H1 (cell line): ENCODE measurements at regions not wholly inside any gene's neighbourhood (a gene's known extent, or its start where the extent isn't known, plus 50 kb on each side); places are given as distances from the start of the nearest gene placed in this dataset.

ENCODE experiments used
- CTCF ChIA-PET: fragments of 300-600 bp; sonication (Branson Sonifier 250); formaldehyde crosslinking; loops from one replicate; lab custom pipeline; 2021; ENCODE audit not compliant: partially characterized antibody; lab: Charles Lee
- POLR2A ChIA-PET: fragments of 300-600 bp; sonication (Branson Sonifier 250); formaldehyde crosslinking; loops from one replicate; lab custom pipeline; 2021; ENCODE audit warnings: inconsistent platforms; ENCODE audit not compliant: partially characterized antibody; lab: Charles Lee
- DNase-seq, 2 experiments: peaks; one replicate each; pipeline versions ENCODE4 v3.0.0 to v3.0.0-alpha.2; 2010 to 2022; ENCODE audit warnings: low spot score in 2 of 2, low read depth in 1 of 2, mixed read lengths in 1 of 2
- FAIRE-seq: peaks from 2 replicates; lab custom pipeline; 2011; peaks lifted over from hg19 to GRCh38; lab: Jason Lieb, UNC
- H2AFZ ChIP-seq: 2 replicates; pipeline ENCODE4 v1.8.1; 2012; ENCODE audit warnings: low read length, inconsistent platforms
- H2AK5ac ChIP-seq: 2 replicates; pipeline ENCODE4 v1.6.1; 2013; ENCODE audit warnings: low read depth, low read length
- H2BK120ac ChIP-seq: replicated peaks from 2 replicates; pipeline ENCODE3; 2013; ENCODE audit warnings: low read depth, low read length, inconsistent platforms
- H2BK12ac ChIP-seq: 2 replicates; pipeline ENCODE4 v1.6.1; 2013; ENCODE audit warnings: low read depth, low read length
- H2BK15ac ChIP-seq: 2 replicates; pipeline ENCODE4 v1.6.1; 2013; ENCODE audit warnings: low read length
- H2BK20ac ChIP-seq: 2 replicates; pipeline ENCODE4 v1.6.1; 2013; ENCODE audit warnings: low read length
- H2BK5ac ChIP-seq: 2 replicates; pipeline ENCODE4 v1.6.1; 2013; ENCODE audit warnings: low read depth, low read length
- H3K14ac ChIP-seq: 2 replicates; pipeline ENCODE4 v1.6.1; 2013; ENCODE audit warnings: inconsistent platforms; ENCODE audit not compliant: insufficient read length
- H3K18ac ChIP-seq: 2 replicates; pipeline ENCODE4 v1.6.1; 2013; ENCODE audit warnings: low read length; ENCODE audit errors: extremely low read depth
- H3K23ac ChIP-seq: 2 replicates; pipeline ENCODE4 v1.6.1; 2013; ENCODE audit warnings: inconsistent platforms; ENCODE audit not compliant: insufficient read length
- H3K23me2 ChIP-seq: 2 replicates; pipeline ENCODE4 v1.6.1; 2013; ENCODE audit warnings: low read depth, low read length
- H3K27ac ChIP-seq: 2 replicates; pipeline ENCODE4 v1.6.1; 2011; ENCODE audit warnings: low read depth, low read length, inconsistent platforms
- H3K27me3 ChIP-seq, 4 experiments: replicated peaks in 1 of 4; 1 replicate in 1 of 4; 2 replicates in 3 of 4; pipeline versions ENCODE4 v1.6.1 to v1.8.1; 2011 to 2013; ENCODE audit warnings: low read length in 3 of 4, mild to moderate bottlenecking in 3 of 4, inconsistent platforms in 2 of 4, mixed read lengths in 2 of 4, moderate library complexity in 1 of 4; ENCODE audit not compliant: control insufficient read depth in 3 of 4, insufficient read depth in 3 of 4; ENCODE audit errors: extremely low read depth in 1 of 4
- H3K36me3 ChIP-seq, 4 experiments: 2 replicates each; pipeline versions ENCODE4 v1.6.1 to v1.8.1; 2011 to 2013; ENCODE audit warnings: mild to moderate bottlenecking in 4 of 4, low read length in 3 of 4, moderate library complexity in 2 of 4, control low read depth in 1 of 4, inconsistent platforms in 1 of 4; ENCODE audit not compliant: insufficient read depth in 4 of 4, control insufficient read depth in 2 of 4
- H3K4ac ChIP-seq: replicated peaks from 2 replicates; pipeline ENCODE3; 2013; ENCODE audit warnings: low read length, low read depth, mixed read lengths, inconsistent platforms; ENCODE audit not compliant: insufficient read length
- H3K4me1 ChIP-seq, 4 experiments: replicated peaks in 1 of 4; 1 replicate in 1 of 4; 2 replicates in 3 of 4; pipeline versions ENCODE4 v1.6.1 to v1.8.1; 2011 to 2013; ENCODE audit warnings: low read length in 3 of 4, inconsistent platforms in 2 of 4, mixed read lengths in 1 of 4; ENCODE audit not compliant: insufficient read depth in 4 of 4, control insufficient read depth in 3 of 4
- H3K4me2 ChIP-seq, 2 experiments: 2 replicates each; pipeline versions ENCODE4 v1.6.1 to v1.8.1; 2011 to 2013; ENCODE audit warnings: low read depth in 2 of 2, low read length in 2 of 2, control low read depth in 1 of 2, inconsistent platforms in 1 of 2, mild to moderate bottlenecking in 1 of 2; ENCODE audit not compliant: insufficient read depth in 1 of 2
- H3K4me3 ChIP-seq, 4 experiments: fragments of 200-600, 300-600 bp in 1 of 4; sonication (generic), shearing (Covaris generic), sonication (Bioruptor Twin) in 1 of 4; 2 replicates each; pipeline versions ENCODE4 v1.5.1 to v1.8.1; 2011 to 2016; ENCODE audit warnings: low read length in 4 of 4, low read depth in 3 of 4, control low read depth in 2 of 4, inconsistent platforms in 2 of 4, mild to moderate bottlenecking in 2 of 4, mixed read lengths in 1 of 4, moderate library complexity in 1 of 4; ENCODE audit not compliant: insufficient read depth in 2 of 4; ENCODE audit errors: extremely low read depth in 1 of 4
- H3K56ac ChIP-seq: replicated peaks from 2 replicates; pipeline ENCODE3; 2013; ENCODE audit warnings: low read depth, mild to moderate bottlenecking, mixed read lengths, low read length, inconsistent platforms; ENCODE audit not compliant: insufficient read length
- H3K79me1 ChIP-seq: 2 replicates; pipeline ENCODE4 v1.6.1; 2013; ENCODE audit warnings: low read depth, low read length, control low read depth
- H3K79me2 ChIP-seq, 2 experiments: 2 replicates each; pipeline versions ENCODE4 v1.6.1 to v1.8.1; 2012 to 2013; ENCODE audit warnings: low read length in 2 of 2, mild to moderate bottlenecking in 2 of 2, inconsistent platforms in 1 of 2; ENCODE audit not compliant: insufficient read depth in 2 of 2, control insufficient read depth in 1 of 2
- H3K9ac ChIP-seq, 4 experiments: replicated peaks in 1 of 4; 1 replicate in 1 of 4; 2 replicates in 3 of 4; pipeline versions ENCODE4 v1.6.1 to v1.8.1; 2011 to 2013; ENCODE audit warnings: low read depth in 3 of 4, low read length in 3 of 4, control low read depth in 2 of 4, mild to moderate bottlenecking in 2 of 4, moderate library complexity in 2 of 4, inconsistent platforms in 1 of 4; ENCODE audit errors: extremely low read depth in 1 of 4
- H3K9me3 ChIP-seq, 2 experiments: 2 replicates each; pipeline versions ENCODE4 v1.6.1 to v1.8.1; 2012 to 2013; ENCODE audit warnings: mild to moderate bottlenecking in 2 of 2, moderate library complexity in 2 of 2, control low read depth in 1 of 2, inconsistent platforms in 1 of 2, low read depth in 1 of 2, low read length in 1 of 2, mixed read lengths in 1 of 2; ENCODE audit not compliant: insufficient read depth in 2 of 2
- H4K20me1 ChIP-seq, 2 experiments: replicated peaks in 1 of 2; 2 replicates each; pipeline versions ENCODE3 to v1.8.1; 2011 to 2013; ENCODE audit warnings: inconsistent platforms in 2 of 2, low read length in 2 of 2, mild to moderate bottlenecking in 1 of 2; ENCODE audit not compliant: insufficient read depth in 2 of 2, control insufficient read depth in 1 of 2
- H4K5ac ChIP-seq: 2 replicates; pipeline ENCODE4 v1.6.1; 2013; ENCODE audit warnings: low read length, low read depth, mixed read lengths, inconsistent platforms; ENCODE audit not compliant: insufficient read length
- H4K8ac ChIP-seq: 2 replicates; pipeline ENCODE4 v1.8.0; 2013; ENCODE audit warnings: mild to moderate bottlenecking, moderate library complexity, low read length, inconsistent platforms; ENCODE audit not compliant: insufficient read depth; ENCODE audit errors: extremely low read depth
- H4K91ac ChIP-seq: replicated peaks from 2 replicates; pipeline ENCODE3; 2013; ENCODE audit warnings: low read length, mixed read lengths, inconsistent platforms; ENCODE audit not compliant: insufficient read length
- PHF8 ChIP-seq: fragments of 200-600 bp; sonication (generic); conservative IDR thresholded peaks from 2 replicates; pipeline ENCODE4 v1.7.1; 2012; ENCODE audit warnings: low read depth, mild to moderate bottlenecking, inconsistent platforms, low read length, moderate library complexity
- POLR2A ChIP-seq, 2 experiments: IDR thresholded peaks; 1 replicate in 1 of 2; 2 replicates in 1 of 2; pipeline ENCODE4 v1.6.1; 2011; ENCODE audit warnings: low read depth in 2 of 2, low read length in 2 of 2, mild to moderate bottlenecking in 2 of 2; ENCODE audit errors: control extremely low read depth in 1 of 2
- SAP30 ChIP-seq: fragments of 300-600 bp; sonication (generic); IDR thresholded peaks from 2 replicates; pipeline ENCODE4 v1.7.1; 2012; ENCODE audit warnings: low read length, moderate library complexity, mild to moderate bottlenecking, inconsistent platforms; ENCODE audit not compliant: insufficient read depth, insufficient replicate concordance
- WGBS, 2 experiments: shearing (Covaris generic) in 1 of 2; methylation state at CpG; one replicate each; pipeline versions ENCODE4 v1.1.6 to v1.1.7; 2013 to 2015; ENCODE audit warnings: low lambda C conversion rate in 2 of 2, mixed read lengths in 2 of 2, inconsistent platforms in 1 of 2, low coverage in 1 of 2, missing lambda C conversion rate in 1 of 2; ENCODE audit not compliant: insufficient replicate concordance in 2 of 2, insufficient coverage in 1 of 2, insufficient read length in 1 of 2; ENCODE audit errors: extremely low coverage in 1 of 2, missing lambda C conversion rate in 1 of 2; 5-methylcytosine and 5-hydroxymethylcytosine counted together

GRCh38 chr2:139828011-139828410 is 1047.8 kb upstream of the NXPH2 start:
- Histone ChIP-seq H3K9me3 (no peaks in the 10 kb centered on the region), H3K79me2 (no peaks in the 10 kb centered on the region), H4K8ac (no peak overlapping the region), H4K5ac (no peak overlapping the region), H2BK15ac (no peak overlapping the region), H3K23me2 (no peaks in the 10 kb centered on the region), H2AFZ (no peak overlapping the region), H3K9ac (no peak overlapping the region), H4K20me1 (no peaks in the 10 kb centered on the region), H2BK5ac (peak overlapping the region; percentile 57; the same call in 1 of the 2 replicates), H3K4me2 (no peak overlapping the region), H3K14ac (no peak overlapping the region), H3K56ac (no peak overlapping the region), H3K79me1 (no peaks in the 10 kb centered on the region), H2BK12ac (no peak overlapping the region), H3K36me3 (no peaks in the 10 kb centered on the region), H3K4me3 (no peak overlapping the region), H3K4me1 (no peaks in the 10 kb centered on the region; a peak in 1 of 7 replicates), H3K4ac (no peak overlapping the region), H3K18ac (no peak overlapping the region), H3K27me3 (no peaks in the 10 kb centered on the region), H4K91ac (no peak overlapping the region), H3K27ac (no peak overlapping the region), H3K23ac (no peak overlapping the region), H2AK5ac (no peak overlapping the region), H2BK120ac (no peak overlapping the region), H2BK20ac (no peak overlapping the region)
- no peak for FAIRE-seq
- WGBS, 2 experiments: 42% methylated on average over 3 of the region's 3 CpGs; no CpG with 5 or more reads in 1 of the 2 experiments
- no peak for DNase-seq
- POLR2A ChIA-PET: no interaction called here
- CTCF ChIA-PET: interaction anchor here (1.1 kb wide), 1 partner anchor 10 kb away, joined by 3 read pairs; no protein-coding TSS in a partner anchor
- TF ChIP-seq PHF8 (no peak), POLR2A (IDR thresholded peaks at IDR 0.05; ENCODE audit: control extremely low read depth in 1 of 2, low read depth in 2 of 2, low read length in 2 of 2) (no peak), SAP30 (no peak)
